ENCODE measurements at regions not wholly inside any gene's neighbourhood (a gene's known extent, or its start where the extent isn't known, plus 50 kb on each side); places are given as distances from the start of the nearest gene placed in this dataset.

GRCh38 chr16:59238246-59238645 lies 504.1 kb upstream of the GOT2 start:
- Histone ChIP-seq H3K79me2 (ENCODE audit: low read length) (no peaks in the 10 kb centered on the region), H3K4me1 (ENCODE audit: low read length) (no peaks in the 10 kb centered on the region), H3K9ac (ENCODE audit: low read length) (no peak overlapping the region), H3K9me3 (replicated peaks; ENCODE audit: insufficient read depth, low read length) (no peaks in the 10 kb centered on the region), H3K27me3 (replicated peaks; ENCODE audit: insufficient read depth, low read length) (no peaks in the 10 kb centered on the region), H3K9me2 (replicated peaks; ENCODE audit: insufficient read depth, low read length) (no peaks in the 10 kb centered on the region), H2AFZ (ENCODE audit: low read length) (no peak overlapping the region), H3K27ac (ENCODE audit: low read length) (no peak overlapping the region), H4K20me1 (ENCODE audit: insufficient read depth, low read length) (no peaks in the 10 kb centered on the region), H3K4me2 (ENCODE audit: low read depth, low read length) (no peak overlapping the region), H3K4me3 (ENCODE audit: low read length) (no peak overlapping the region), H3F3A (ENCODE audit: insufficient read depth, low read length) (no peaks in the 10 kb centered on the region), H3K36me3 (replicated peaks; ENCODE audit: insufficient read depth, low read length) (no peaks in the 10 kb centered on the region)
- TF ChIP-seq CTCF (IDR thresholded peaks at IDR 0.05; ENCODE audit: low read length) (no peak), EZH2 (optimal IDR thresholded peaks at IDR 0.05; ENCODE audit: low read depth, low read length) (no peak), EZH2phosphoT487 (IDR thresholded peaks at IDR 0.05; ENCODE audit: low read length) (no peak)
- no peak for DNase-seq

GRCh38 chr16:59236804-59237458 lies 502.8 kb upstream of the GOT2 start:
- Histone ChIP-seq H3F3A (ENCODE audit: insufficient read depth, low read length) (no peaks in the 10 kb centered on the region), H3K27ac (ENCODE audit: low read length) (no peak overlapping the region), H3K4me2 (ENCODE audit: low read depth, low read length) (no peak overlapping the region), H3K4me3 (ENCODE audit: low read length) (no peak overlapping the region), H3K27me3 (replicated peaks; ENCODE audit: insufficient read depth, low read length) (no peaks in the 10 kb centered on the region), H3K9ac (ENCODE audit: low read length) (no peak overlapping the region), H3K9me3 (replicated peaks; ENCODE audit: insufficient read depth, low read length) (no peaks in the 10 kb centered on the region), H3K4me1 (ENCODE audit: low read length) (no peaks in the 10 kb centered on the region), H4K20me1 (ENCODE audit: insufficient read depth, low read length) (no peaks in the 10 kb centered on the region), H3K36me3 (replicated peaks; ENCODE audit: insufficient read depth, low read length) (no peaks in the 10 kb centered on the region), H3K79me2 (ENCODE audit: low read length) (no peaks in the 10 kb centered on the region), H3K9me2 (replicated peaks; ENCODE audit: insufficient read depth, low read length) (no peaks in the 10 kb centered on the region), H2AFZ (ENCODE audit: low read length) (no peak overlapping the region)
- no peak for DNase-seq
- TF ChIP-seq EZH2phosphoT487 (IDR thresholded peaks at IDR 0.05; ENCODE audit: low read length) (no peak), EZH2 (optimal IDR thresholded peaks at IDR 0.05; ENCODE audit: low read depth, low read length) (no peak), CTCF (IDR thresholded peaks at IDR 0.05; ENCODE audit: low read length) (no peak)

DNA sequence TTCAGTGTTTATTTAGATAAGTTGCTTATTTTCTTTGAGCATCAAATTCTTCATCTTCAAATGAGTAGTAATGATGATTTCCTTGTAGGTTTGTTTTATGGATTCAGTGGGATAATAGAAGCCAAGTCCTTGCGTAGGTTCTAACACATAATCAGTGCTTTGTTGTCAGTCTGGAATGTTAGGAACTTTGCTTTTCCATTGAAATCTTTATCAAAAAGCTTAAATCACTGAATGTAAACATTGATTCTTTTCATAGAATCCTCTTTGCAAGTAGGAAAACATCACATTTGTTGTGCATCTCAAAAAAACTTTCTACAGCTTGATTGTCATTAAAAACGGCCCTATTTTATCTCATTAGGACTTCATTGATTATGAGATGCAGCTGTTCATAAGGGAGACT lies 490.3 kb upstream of the GOT2 start:
- Histone ChIP-seq H3K27me3 (replicated peaks; ENCODE audit: insufficient read depth, low read length) (no peaks in the 10 kb centered on the region), H3K79me2 (ENCODE audit: low read length) (no peaks in the 10 kb centered on the region), H3K27ac (ENCODE audit: low read length) (no peak overlapping the region), H3K36me3 (replicated peaks; ENCODE audit: insufficient read depth, low read length) (no peaks in the 10 kb centered on the region), H4K20me1 (ENCODE audit: insufficient read depth, low read length) (no peaks in the 10 kb centered on the region), H3K9me3 (replicated peaks; ENCODE audit: insufficient read depth, low read length) (no peaks in the 10 kb centered on the region), H2AFZ (ENCODE audit: low read length) (no peak overlapping the region), H3K9ac (ENCODE audit: low read length) (no peak overlapping the region), H3F3A (ENCODE audit: insufficient read depth, low read length) (no peaks in the 10 kb centered on the region), H3K4me3 (ENCODE audit: low read length) (no peak overlapping the region), H3K9me2 (replicated peaks; ENCODE audit: insufficient read depth, low read length) (no peaks in the 10 kb centered on the region), H3K4me1 (ENCODE audit: low read length) (no peaks in the 10 kb centered on the region), H3K4me2 (ENCODE audit: low read depth, low read length) (no peak overlapping the region)
- DNase-seq = no peak
- TF ChIP-seq CTCF (IDR thresholded peaks at IDR 0.05; ENCODE audit: low read length) (no peak), EZH2phosphoT487 (IDR thresholded peaks at IDR 0.05; ENCODE audit: low read length) (no peak), EZH2 (optimal IDR thresholded peaks at IDR 0.05; ENCODE audit: low read depth, low read length) (no peak)
